ENCODE measurements at regions not wholly inside any gene's neighbourhood (a gene's known extent, or its start where the extent isn't known, plus 50 kb on each side); places are given as distances from the start of the nearest gene placed in this dataset.

- no peak for DNase-seq (ENCODE audit: low read depth, low spot score)
- Histone ChIP-seq H3K27ac (ENCODE audit: low read depth, low read length) (no peak overlapping the region), H3K27me3 (ENCODE audit: control insufficient read depth, insufficient read depth, low read length) (no peaks in the 10 kb centered on the region), H3K4me3 (ENCODE audit: low read depth, low read length) (no peak overlapping the region), H3K9me3 (ENCODE audit: control insufficient read depth, insufficient read depth, low read length) (no peaks in the 10 kb centered on the region)
- ChIA-PET POLR2A (interaction anchor here (0.6 kb wide), 1 partner anchor 47 kb away, joined by 3 read pairs; no protein-coding TSS in a partner anchor), CTCF (interaction anchor here (1.3 to 2.0 kb wide), 3 partner anchors 11 to 290 kb away, joined by 3 to 6 read pairs (median 3); no protein-coding TSS in a partner anchor)
- no peak for TF ChIP-seq CTCF (IDR thresholded peaks at IDR 0.05; ENCODE audit: low read depth, low read length)
Measured at GRCh38 chr11:12598330-12599256, 75.6 kb upstream of the TEAD1 start.

- Histone ChIP-seq H3K27ac (ENCODE audit: low read depth, low read length) (no peak overlapping the region), H3K4me3 (ENCODE audit: low read depth, low read length) (no peak overlapping the region), H3K9me3 (ENCODE audit: control insufficient read depth, insufficient read depth, low read length) (no peaks in the 10 kb centered on the region), H3K27me3 (ENCODE audit: control insufficient read depth, insufficient read depth, low read length) (no peaks in the 10 kb centered on the region)
- ChIA-PET CTCF (interaction anchor here (0.5 to 2.0 kb wide), 5 partner anchors 9 to 42 kb away, joined by 3 to 12 read pairs (median 3); no protein-coding TSS in a partner anchor), POLR2A (interaction anchor here (0.6 kb wide), 1 partner anchor 46 kb away, joined by 3 read pairs; no protein-coding TSS in a partner anchor)
- no peak for DNase-seq (ENCODE audit: low read depth, low spot score)
- TF ChIP-seq CTCF (IDR thresholded peaks at IDR 0.05; ENCODE audit: low read depth, low read length): peak; percentile 51
Measured at GRCh38 chr11:12599408-12600143, 74.6 kb upstream of the TEAD1 start.

- DNase-seq (ENCODE audit: low read depth, low spot score): no peak
- POLR2A ChIA-PET: no interaction called here
Measured at GRCh38 chr11:12600829-12601228, 73.4 kb upstream of the TEAD1 start.

GRCh38 chr11:12602421-12602820 is 71.8 kb upstream of the TEAD1 start:
- no peaks in the 10 kb centered on the region for H3K9me3 ChIP-seq (ENCODE audit: control insufficient read depth, insufficient read depth, low read length)
- H3K27ac ChIP-seq (ENCODE audit: low read depth, low read length): no peak overlapping the region
- POLR2A ChIA-PET: no interaction called here
- TF ChIP-seq CTCF (IDR thresholded peaks at IDR 0.05; ENCODE audit: low read depth, low read length): no peak
- H3K27me3 ChIP-seq (ENCODE audit: control insufficient read depth, insufficient read depth, low read length): no peaks in the 10 kb centered on the region
- CTCF ChIA-PET: interaction anchor here (1.1 to 1.4 kb wide), 2 partner anchors 11 to 361 kb away, joined by 3 read pairs; no protein-coding TSS in a partner anchor
- no peak for DNase-seq (ENCODE audit: low read depth, low spot score)
- no peak overlapping the region for H3K4me3 ChIP-seq (ENCODE audit: low read depth, low read length)

More at GRCh38 chr11:12600829-12601228, 73.4 kb upstream of the TEAD1 start:
- Histone ChIP-seq H3K4me3 (ENCODE audit: low read depth, low read length) (no peak overlapping the region), H3K27me3 (ENCODE audit: control insufficient read depth, insufficient read depth, low read length) (no peaks in the 10 kb centered on the region), H3K9me3 (ENCODE audit: control insufficient read depth, insufficient read depth, low read length) (no peaks in the 10 kb centered on the region), H3K27ac (ENCODE audit: low read depth, low read length) (no peak overlapping the region)
- TF ChIP-seq CTCF (IDR thresholded peaks at IDR 0.05; ENCODE audit: low read depth, low read length): no peak
- CTCF ChIA-PET: interaction anchor here (0.5 to 2.0 kb wide), 4 partner anchors 10 to 381 kb away, joined by 3 to 12 read pairs (median 6); no protein-coding TSS in a partner anchor
